ENCODE measurements at regions not wholly inside any gene's neighbourhood (a gene's known extent, or its start where the extent isn't known, plus 50 kb on each side); places are given as distances from the start of the nearest gene placed in this dataset.

DNA sequence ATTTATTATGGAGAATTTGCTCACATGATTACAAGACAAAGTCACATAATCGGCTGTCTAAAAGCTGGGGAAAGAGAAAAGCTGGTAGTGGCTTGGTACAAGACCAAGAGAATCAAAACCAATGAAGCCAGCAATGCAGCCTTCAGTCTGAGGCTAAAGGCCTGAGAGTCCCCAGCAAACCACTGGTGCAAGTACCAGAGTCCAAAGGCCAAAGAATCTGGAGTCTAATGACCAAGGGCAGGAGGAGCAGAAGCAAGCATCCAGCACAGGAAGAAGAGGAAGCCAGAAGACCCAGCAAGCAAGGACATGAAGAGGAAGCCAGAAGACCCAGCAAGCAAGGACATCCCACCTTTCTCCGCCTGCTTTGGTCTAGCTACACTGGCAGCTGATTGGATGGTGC lies 250.6 kb upstream of the SALL1 start:
- DNase-seq (ENCODE audit: low read depth, low spot score), result no peak
- Histone ChIP-seq H3K36me3 (ENCODE audit: control insufficient read depth in 2 of 2, extremely low read depth in 1 of 2, insufficient read depth in 2 of 2, low read length in 2 of 2) (no peaks in the 10 kb centered on the region), H3K4me3 (replicated peaks in 1 of 3; ENCODE audit: insufficient read depth in 1 of 3, low read depth in 1 of 3, low read length in 3 of 3) (no peak overlapping the region), H3K4me1 (ENCODE audit: control insufficient read depth, extremely low read depth, insufficient read depth, low read length) (no peaks in the 10 kb centered on the region), H3K9ac (replicated peaks; ENCODE audit: extremely low read depth, insufficient read depth, low read length) (no peak overlapping the region), H3K27me3 (ENCODE audit: control insufficient read depth in 2 of 2, insufficient read depth in 2 of 2, low read length in 2 of 2) (no peaks in the 10 kb centered on the region), H2AFZ (ENCODE audit: low read depth, low read length) (no peak overlapping the region), H4K20me1 (replicated peaks; ENCODE audit: control insufficient read depth, extremely low read depth, insufficient read depth, low read length) (no peaks in the 10 kb centered on the region), H3K9me1 (replicated peaks; ENCODE audit: control insufficient read depth, extremely low read depth, insufficient read depth, low read length) (no peaks in the 10 kb centered on the region), H3K4me2 (ENCODE audit: insufficient read depth, low read length) (no peak overlapping the region), H3K27ac (ENCODE audit: insufficient read depth, low read depth, low read length) (no peak overlapping the region), H3K79me2 (ENCODE audit: control insufficient read depth, insufficient read depth, low read length) (no peaks in the 10 kb centered on the region), H3K9me3 (replicated peaks; ENCODE audit: control insufficient read depth, insufficient read depth, low read length) (peaks cover 4% of the 10 kb centered on the region)
- no peak for FAIRE-seq
- dilution Hi-C loops (cut with MboI; ENCODE audit: extremely low pct_ligation_motif_present, low sequenced_read_pairs), result no loop called here
- ChIA-PET CTCF (no interaction called here), POLR2A (no interaction called here)
- TF ChIP-seq, protein P1, sequence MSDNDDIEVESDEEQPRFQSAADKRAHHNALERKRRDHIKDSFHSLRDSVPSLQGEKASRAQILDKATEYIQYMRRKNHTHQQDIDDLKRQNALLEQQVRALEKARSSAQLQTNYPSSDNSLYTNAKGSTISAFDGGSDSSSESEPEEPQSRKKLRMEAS (IDR thresholded peaks at IDR 0.05; ENCODE audit: insufficient read depth, insufficient read length), result no peak
- TF ChIP-seq MYC (IDR thresholded peaks at IDR 0.05; ENCODE audit: low read depth, low read length), result no peak
- TF ChIP-seq JUN (IDR thresholded peaks at IDR 0.05; ENCODE audit: borderline replicate concordance, insufficient read depth, insufficient read length, low read depth), result no peak
- TF ChIP-seq GATA2 (IDR thresholded peaks at IDR 0.05; ENCODE audit: insufficient read depth, insufficient read length, low read depth, low read length), result no peak
- TF ChIP-seq EZH2 (IDR thresholded peaks at IDR 0.05; ENCODE audit: borderline replicate concordance, low read depth, low read length, severe bottlenecking), result no peak
- TF ChIP-seq FOS (IDR thresholded peaks at IDR 0.05; ENCODE audit: borderline replicate concordance, insufficient read depth, low read length), result no peak
- no peak for TF ChIP-seq POLR2AphosphoS5 (IDR thresholded peaks at IDR 0.05; ENCODE audit: insufficient read depth, low read depth, low read length)
- no peak for TF ChIP-seq CTCF (IDR thresholded peaks at IDR 0.05; ENCODE audit: extremely low read depth in 1 of 2, insufficient read depth in 1 of 2, low read depth in 1 of 2, low read length in 2 of 2)
- no peak for TF ChIP-seq POLR2A (IDR thresholded peaks at IDR 0.05; ENCODE audit: low read depth, low read length)
- intact Hi-C loops (cut with micrococcal nuclease), result no loop called here
- BruUV-seq (replicated peaks), result no TSS peak

Measured in endothelial cell of umbilical vein (primary cell).